ENCODE measurements at regions not wholly inside any gene's neighbourhood (a gene's known extent, or its start where the extent isn't known, plus 50 kb on each side); places are given as distances from the start of the nearest gene placed in this dataset.
"Not testable (repeated sequence)": the region's sequence is repeated elsewhere in the genome, so short reads cannot be mapped to it uniquely, and the experiment has no call there.

DNA sequence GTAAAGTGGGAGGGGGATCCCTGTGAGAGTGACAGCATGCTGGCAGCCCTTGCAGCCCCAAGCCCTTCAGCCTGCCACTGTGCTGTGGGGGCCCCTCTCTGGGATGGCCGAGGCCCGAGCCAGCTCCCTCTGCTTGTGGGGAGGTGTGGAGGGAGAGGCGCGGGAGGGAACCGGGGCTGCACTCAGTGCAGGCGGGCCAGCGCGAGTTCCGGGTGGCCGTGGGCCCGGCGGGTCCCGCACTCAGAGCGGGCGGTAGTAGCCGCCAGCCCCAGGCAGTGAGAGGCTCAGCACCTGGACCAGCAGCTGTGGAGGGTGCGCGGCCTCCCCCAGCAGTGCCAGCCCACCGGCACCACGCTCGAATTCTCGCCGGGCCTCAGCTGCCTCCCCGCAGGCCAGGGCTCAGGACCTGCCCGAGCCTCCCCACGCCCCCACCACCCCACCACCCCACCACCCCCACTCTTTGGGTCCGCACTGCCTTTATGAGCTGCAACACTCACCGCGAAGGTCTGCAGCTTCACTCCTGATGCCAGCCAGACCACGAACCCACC is 208.1 kb downstream of the CDH19 start:
- Histone ChIP-seq H3K4me1 (ENCODE audit: control extremely low read depth in 1 of 4, control insufficient read depth in 4 of 4, insufficient read depth in 4 of 4, low read length in 3 of 4) (no peaks in the 10 kb centered on the region), H3K27me3 (replicated peaks in 2 of 5; ENCODE audit: control insufficient read depth in 4 of 5, insufficient read depth in 5 of 5, low read length in 4 of 5) (no peaks in the 10 kb centered on the region), H3K27ac (ENCODE audit: insufficient read depth in 1 of 2, low read depth in 1 of 2, low read length in 2 of 2, poor library complexity in 1 of 2, severe bottlenecking in 2 of 2) (no peak overlapping the region), H3K9me3 (ENCODE audit: control extremely low read depth in 1 of 5, control insufficient read depth in 4 of 5, insufficient read depth in 2 of 5, low read depth in 1 of 5, low read length in 4 of 5) (peaks cover 0 to under 1% (median 0%) of the 10 kb centered on the region in 5 experiments), H3K36me3 (ENCODE audit: control insufficient read depth in 4 of 4, insufficient read depth in 4 of 4, low read length in 3 of 4) (no peaks in the 10 kb centered on the region), H3K4me3 (ENCODE audit: control insufficient read depth in 1 of 7, extremely low read depth in 1 of 7, insufficient read depth in 4 of 7, low read depth in 2 of 7, low read length in 6 of 7) (no peak overlapping the region)
- 94% methylated on average over 18 of the region's 30 CpGs for WGBS (ENCODE audit: insufficient coverage)
- DNase-seq, result no peak
- CTCF ChIA-PET, result no interaction called here
- POLR2A ChIA-PET, result no interaction called here

DNA sequence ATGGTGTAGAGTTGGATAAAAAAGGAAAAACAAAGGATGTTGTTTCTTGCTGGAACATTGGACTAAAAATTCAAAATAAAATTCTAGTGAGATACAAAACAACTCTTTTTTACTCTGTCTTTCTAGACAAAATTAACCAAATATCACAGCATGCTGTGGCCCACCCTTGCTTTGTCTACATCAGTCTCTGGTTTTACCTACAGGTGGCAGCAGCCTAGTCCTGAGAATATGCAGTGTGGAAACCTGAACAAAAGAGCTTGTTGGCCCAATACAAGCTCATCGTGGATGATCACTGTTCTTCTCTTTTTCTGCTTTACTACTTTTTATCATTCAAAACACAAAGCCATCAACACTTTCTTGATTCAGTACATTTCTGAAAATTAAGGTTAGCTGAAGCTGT is 210.4 kb downstream of the CDH19 start:
- ChIA-PET POLR2A (interaction anchor here (0.5 kb wide), 1 partner anchor 315 kb away, joined by 3 read pairs; no protein-coding TSS in a partner anchor), CTCF (interaction anchor here (0.7 kb wide), 1 partner anchor 9 kb away, joined by 3 read pairs; no protein-coding TSS in a partner anchor)
- WGBS (ENCODE audit: insufficient coverage), result no CpG with 5 or more reads among the region's 1 CpG
- Histone ChIP-seq H3K27me3 (replicated peaks in 2 of 5; ENCODE audit: control insufficient read depth in 4 of 5, insufficient read depth in 5 of 5, low read length in 4 of 5) (no peaks in the 10 kb centered on the region), H3K36me3 (ENCODE audit: control insufficient read depth in 4 of 4, insufficient read depth in 4 of 4, low read length in 3 of 4) (no peaks in the 10 kb centered on the region), H3K4me3 (ENCODE audit: control insufficient read depth in 1 of 7, extremely low read depth in 1 of 7, insufficient read depth in 4 of 7, low read depth in 2 of 7, low read length in 6 of 7) (no peak overlapping the region), H3K27ac (ENCODE audit: insufficient read depth in 1 of 2, low read depth in 1 of 2, low read length in 2 of 2, poor library complexity in 1 of 2, severe bottlenecking in 2 of 2) (no peak overlapping the region), H3K9me3 (ENCODE audit: control extremely low read depth in 1 of 5, control insufficient read depth in 4 of 5, insufficient read depth in 2 of 5, low read depth in 1 of 5, low read length in 4 of 5) (peaks cover 0 to 6% (median 0%) of the 10 kb centered on the region in 5 experiments), H3K4me1 (ENCODE audit: control extremely low read depth in 1 of 4, control insufficient read depth in 4 of 4, insufficient read depth in 4 of 4, low read length in 3 of 4) (no peaks in the 10 kb centered on the region)
- DNase-seq, result no peak

DNA sequence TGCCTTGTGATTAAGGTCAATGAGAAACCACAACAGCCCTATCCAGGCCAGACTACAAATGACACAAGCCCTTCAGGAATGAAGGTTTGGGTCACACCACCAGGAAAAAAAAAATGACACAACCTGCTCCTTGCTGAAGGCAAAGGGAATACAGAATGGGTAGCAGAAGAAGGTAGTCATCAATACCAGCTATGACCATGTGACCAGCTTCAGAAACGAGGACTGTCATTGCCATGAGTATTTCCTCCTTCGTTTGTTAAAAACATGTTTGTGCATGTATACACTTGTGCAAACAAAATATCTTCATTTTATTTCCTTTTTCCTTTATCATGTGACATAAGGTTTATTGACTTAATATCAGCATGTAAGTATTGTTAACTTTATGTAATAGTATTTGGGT is 226.6 kb downstream of the CDH19 start:
- ChIA-PET POLR2A (no interaction called here), CTCF (no interaction called here)
- no peak overlapping the region for H3K27ac ChIP-seq (ENCODE audit: insufficient read depth in 1 of 2, low read depth in 1 of 2, low read length in 2 of 2, poor library complexity in 1 of 2, severe bottlenecking in 2 of 2)
- no peaks in the 10 kb centered on the region for H3K27me3 ChIP-seq (replicated peaks in 2 of 5; ENCODE audit: control insufficient read depth in 4 of 5, insufficient read depth in 5 of 5, low read length in 4 of 5)
- no peaks in the 10 kb centered on the region for H3K4me1 ChIP-seq (ENCODE audit: control extremely low read depth in 1 of 4, control insufficient read depth in 4 of 4, insufficient read depth in 4 of 4, low read length in 3 of 4)
- DNase-seq, result no peak
- no peaks in the 10 kb centered on the region for H3K9me3 ChIP-seq (ENCODE audit: control extremely low read depth in 1 of 5, control insufficient read depth in 4 of 5, insufficient read depth in 2 of 5, low read depth in 1 of 5, low read length in 4 of 5)
- WGBS (ENCODE audit: insufficient coverage), result 100% methylated on average over 1 of the region's 2 CpGs
- H3K36me3 ChIP-seq (ENCODE audit: control insufficient read depth in 4 of 4, insufficient read depth in 4 of 4, low read length in 3 of 4), result no peaks in the 10 kb centered on the region
- no peak overlapping the region for H3K4me3 ChIP-seq (ENCODE audit: control insufficient read depth in 1 of 7, extremely low read depth in 1 of 7, insufficient read depth in 4 of 7, low read depth in 2 of 7, low read length in 6 of 7)

DNA sequence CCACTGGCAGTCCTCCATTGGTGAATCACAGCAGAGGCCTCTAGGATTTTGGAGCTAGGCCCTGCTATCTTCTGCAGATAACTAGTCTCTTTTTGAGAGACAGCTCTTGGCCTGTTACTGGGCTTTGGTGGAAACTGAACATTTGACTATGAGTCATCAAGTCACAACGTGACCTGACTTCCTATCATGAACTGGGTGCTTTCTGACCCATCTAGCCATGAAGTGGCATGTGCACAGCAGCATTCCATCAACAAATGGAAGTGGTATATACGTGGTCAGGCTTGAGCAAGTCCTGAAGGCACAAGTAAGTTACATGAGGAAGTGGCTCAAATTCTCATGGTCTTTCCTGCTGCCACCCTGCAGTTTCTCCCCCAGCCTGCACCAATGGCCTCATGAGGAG is 228.5 kb downstream of the CDH19 start:
- H3K4me1 ChIP-seq (ENCODE audit: control extremely low read depth in 1 of 4, control insufficient read depth in 4 of 4, insufficient read depth in 4 of 4, low read length in 3 of 4); DNase-seq; H3K36me3 ChIP-seq (ENCODE audit: control insufficient read depth in 4 of 4, insufficient read depth in 4 of 4, low read length in 3 of 4); H3K27ac ChIP-seq (ENCODE audit: insufficient read depth in 1 of 2, low read depth in 1 of 2, low read length in 2 of 2, poor library complexity in 1 of 2, severe bottlenecking in 2 of 2); CTCF ChIA-PET; H3K4me3 ChIP-seq (ENCODE audit: control insufficient read depth in 1 of 7, extremely low read depth in 1 of 7, insufficient read depth in 4 of 7, low read depth in 2 of 7, low read length in 6 of 7); H3K27me3 ChIP-seq (replicated peaks in 2 of 5; ENCODE audit: control insufficient read depth in 4 of 5, insufficient read depth in 5 of 5, low read length in 4 of 5); POLR2A ChIA-PET; H3K9me3 ChIP-seq (ENCODE audit: control extremely low read depth in 1 of 5, control insufficient read depth in 4 of 5, insufficient read depth in 2 of 5, low read depth in 1 of 5, low read length in 4 of 5): not testable (repeated sequence)
- WGBS (ENCODE audit: insufficient coverage), result 54% methylated on average over 1 of the region's 2 CpGs

DNA sequence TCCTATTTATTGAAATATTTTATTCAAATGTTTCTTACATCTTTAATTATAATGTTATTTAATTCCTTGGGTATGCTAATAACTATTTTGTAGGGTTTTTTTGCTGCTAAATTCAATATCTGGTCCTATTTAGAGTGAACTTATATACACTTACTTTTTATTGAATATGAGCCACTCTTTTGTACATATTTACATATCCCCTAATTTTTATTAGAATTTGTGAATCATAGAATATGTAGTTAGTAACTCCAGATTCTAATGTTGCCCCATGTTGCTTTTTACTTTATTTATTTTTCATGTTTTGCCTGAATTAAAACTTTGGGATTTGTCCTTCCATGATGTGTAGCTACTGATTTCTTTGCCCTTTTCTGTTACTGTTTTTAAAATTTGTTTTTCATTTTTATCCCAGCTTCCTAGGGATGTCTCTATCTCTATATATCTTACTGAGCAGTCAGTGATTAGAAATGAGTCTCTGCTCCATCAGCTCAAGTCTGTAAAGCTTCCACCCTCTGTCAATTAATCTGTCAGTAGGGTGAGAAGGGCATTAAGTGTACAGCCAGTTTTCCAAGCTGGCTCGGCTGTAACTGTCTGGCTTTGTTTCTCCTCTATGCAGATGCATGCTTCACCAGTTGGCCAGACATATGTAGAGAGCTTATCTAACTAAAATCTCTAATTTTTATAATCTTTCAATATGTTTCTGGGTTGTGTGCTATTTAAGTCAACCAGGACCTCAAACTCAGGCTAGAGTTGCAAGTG is 256.9 kb downstream of the CDH19 start:
- Histone ChIP-seq H3K4me3 (ENCODE audit: control insufficient read depth in 1 of 7, extremely low read depth in 1 of 7, insufficient read depth in 4 of 7, low read depth in 2 of 7, low read length in 6 of 7) (no peak overlapping the region), H3K27me3 (replicated peaks in 2 of 5; ENCODE audit: control insufficient read depth in 4 of 5, insufficient read depth in 5 of 5, low read length in 4 of 5) (no peaks in the 10 kb centered on the region), H3K36me3 (ENCODE audit: control insufficient read depth in 4 of 4, insufficient read depth in 4 of 4, low read length in 3 of 4) (no peaks in the 10 kb centered on the region), H3K9me3 (ENCODE audit: control extremely low read depth in 1 of 5, control insufficient read depth in 4 of 5, insufficient read depth in 2 of 5, low read depth in 1 of 5, low read length in 4 of 5) (no peaks in the 10 kb centered on the region), H3K4me1 (ENCODE audit: control extremely low read depth in 1 of 4, control insufficient read depth in 4 of 4, insufficient read depth in 4 of 4, low read length in 3 of 4) (no peaks in the 10 kb centered on the region), H3K27ac (ENCODE audit: insufficient read depth in 1 of 2, low read depth in 1 of 2, low read length in 2 of 2, poor library complexity in 1 of 2, severe bottlenecking in 2 of 2) (no peak overlapping the region)
- DNase-seq, result no peak
- ChIA-PET CTCF (no interaction called here), POLR2A (no interaction called here)
- no CpG with 5 or more reads among the region's 1 CpG for WGBS (ENCODE audit: insufficient coverage)

DNA sequence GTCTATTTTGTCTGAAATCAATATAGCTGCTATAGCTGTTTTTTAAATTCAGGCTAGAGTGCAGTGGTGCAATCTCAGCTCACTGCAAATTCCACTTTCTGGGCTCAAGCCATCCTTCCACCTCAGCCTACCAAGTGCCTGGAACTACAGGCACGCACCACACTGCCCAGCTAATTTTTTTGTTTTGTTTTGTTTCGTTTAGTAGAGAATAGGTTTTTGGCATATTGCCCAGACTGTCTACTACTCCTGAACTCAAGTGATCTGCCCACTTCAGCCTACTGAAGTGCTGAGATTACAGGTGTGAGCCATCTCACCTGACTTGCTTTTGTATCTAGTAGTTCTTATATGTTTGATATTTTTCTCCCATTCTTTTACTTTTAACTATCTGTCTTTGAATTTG is 259.7 kb downstream of the CDH19 start:
- WGBS (ENCODE audit: insufficient coverage), result 75% methylated on average over 2 of the region's 2 CpGs
- Histone ChIP-seq H3K27ac (ENCODE audit: insufficient read depth in 1 of 2, low read depth in 1 of 2, low read length in 2 of 2, poor library complexity in 1 of 2, severe bottlenecking in 2 of 2) (no peak overlapping the region), H3K4me1 (ENCODE audit: control extremely low read depth in 1 of 4, control insufficient read depth in 4 of 4, insufficient read depth in 4 of 4, low read length in 3 of 4) (no peaks in the 10 kb centered on the region), H3K27me3 (replicated peaks in 2 of 5; ENCODE audit: control insufficient read depth in 4 of 5, insufficient read depth in 5 of 5, low read length in 4 of 5) (no peaks in the 10 kb centered on the region), H3K36me3 (ENCODE audit: control insufficient read depth in 4 of 4, insufficient read depth in 4 of 4, low read length in 3 of 4) (no peaks in the 10 kb centered on the region), H3K4me3 (ENCODE audit: control insufficient read depth in 1 of 7, extremely low read depth in 1 of 7, insufficient read depth in 4 of 7, low read depth in 2 of 7, low read length in 6 of 7) (no peak overlapping the region), H3K9me3 (ENCODE audit: control extremely low read depth in 1 of 5, control insufficient read depth in 4 of 5, insufficient read depth in 2 of 5, low read depth in 1 of 5, low read length in 4 of 5) (no peaks in the 10 kb centered on the region)
- DNase-seq, result no peak
- ChIA-PET POLR2A (no interaction called here), CTCF (no interaction called here)

DNA sequence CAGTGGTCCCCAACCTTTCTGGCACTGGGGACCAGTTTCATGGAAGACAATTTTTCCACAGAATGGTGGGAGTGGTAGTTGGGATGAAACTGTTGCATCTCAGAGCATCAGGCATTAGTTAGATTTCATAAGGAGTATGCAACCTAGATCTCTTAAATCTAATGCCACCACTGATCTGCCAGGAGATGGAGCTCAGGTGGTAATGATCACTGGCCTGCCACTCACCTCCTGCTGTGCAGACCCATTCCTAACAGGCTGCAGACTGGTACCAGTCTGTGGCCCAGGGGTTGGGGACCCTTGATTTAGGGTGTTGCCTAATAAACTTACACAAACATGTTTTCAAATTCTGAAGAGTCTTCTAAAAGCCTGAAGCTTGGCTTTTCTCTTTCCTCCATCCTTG is 261.3 kb downstream of the CDH19 start:
- ChIA-PET CTCF (no interaction called here), POLR2A (no interaction called here)
- DNase-seq, result no peak
- no peaks in the 10 kb centered on the region for H3K36me3 ChIP-seq (ENCODE audit: control insufficient read depth in 4 of 4, insufficient read depth in 4 of 4, low read length in 3 of 4)
- no peaks in the 10 kb centered on the region for H3K27me3 ChIP-seq (replicated peaks in 2 of 5; ENCODE audit: control insufficient read depth in 4 of 5, insufficient read depth in 5 of 5, low read length in 4 of 5)
- H3K27ac ChIP-seq (ENCODE audit: insufficient read depth in 1 of 2, low read depth in 1 of 2, low read length in 2 of 2, poor library complexity in 1 of 2, severe bottlenecking in 2 of 2), result no peak overlapping the region
- no peaks in the 10 kb centered on the region for H3K4me1 ChIP-seq (ENCODE audit: control extremely low read depth in 1 of 4, control insufficient read depth in 4 of 4, insufficient read depth in 4 of 4, low read length in 3 of 4)
- no peak overlapping the region for H3K4me3 ChIP-seq (ENCODE audit: control insufficient read depth in 1 of 7, extremely low read depth in 1 of 7, insufficient read depth in 4 of 7, low read depth in 2 of 7, low read length in 6 of 7)
- H3K9me3 ChIP-seq (ENCODE audit: control extremely low read depth in 1 of 5, control insufficient read depth in 4 of 5, insufficient read depth in 2 of 5, low read depth in 1 of 5, low read length in 4 of 5), result no peaks in the 10 kb centered on the region

Data from common myeloid progenitor, CD34-positive (primary cell).